Endothelial cell of umbilical vein (primary cell): ENCODE measurements at regions not wholly inside any gene's neighbourhood (a gene's known extent, or its start where the extent isn't known, plus 50 kb on each side); places are given as distances from the start of the nearest gene placed in this dataset.
"Not testable (repeated sequence)": the region's sequence is repeated elsewhere in the genome, so short reads cannot be mapped to it uniquely, and the experiment has no call there.

ENCODE experiments used
- BruUV-seq: library from RNA; stranded (reverse); fragments of 400-500 nt; replicated peaks from 2 replicates; lab custom pipeline; 2021; lab: Mats Ljungman, UMichigan
- CTCF ChIA-PET: fragments of 300-600, 350-600 bp; sonication (Branson Sonifier 250); formaldehyde crosslinking; loops from one replicate; lab custom pipeline; 2021; ENCODE audit warnings: antibody characterized with exemption, inconsistent platforms; lab: Charles Lee
- POLR2A ChIA-PET: fragments of 300-600, 350-600 bp; sonication (Branson Sonifier 250); formaldehyde crosslinking; loops from one replicate; lab custom pipeline; 2021; ENCODE audit warnings: antibody characterized with exemption, inconsistent platforms; lab: Charles Lee
- DNase-seq: peaks from one replicate; pipeline ENCODE4 v3.0.0-alpha.2; 2011; ENCODE audit warnings: low read depth, low spot score
- FAIRE-seq: peaks from 2 replicates; lab custom pipeline; 2011; peaks lifted over from hg19 to GRCh38; lab: Jason Lieb, UNC
- H2AFZ ChIP-seq: 2 replicates; pipeline ENCODE4 v1.6.0; 2012; ENCODE audit warnings: low read depth, low read length, control low read depth, inconsistent platforms
- H3K27ac ChIP-seq: 2 replicates; pipeline ENCODE4 v1.5.1; 2011; ENCODE audit warnings: low read depth, mild to moderate bottlenecking, control low read depth, low read length, moderate library complexity; ENCODE audit not compliant: insufficient read depth
- H3K27me3 ChIP-seq, 2 experiments: 2 replicates each; pipeline versions ENCODE4 v1.6.0 to v1.6.1; 2011; ENCODE audit warnings: low read length in 2 of 2, mixed read lengths in 1 of 2; ENCODE audit not compliant: control insufficient read depth in 2 of 2, insufficient read depth in 2 of 2
- H3K36me3 ChIP-seq, 2 experiments: 2 replicates in 1 of 2; 3 replicates in 1 of 2; pipeline ENCODE4 v1.5.1; 2011; ENCODE audit warnings: low read length in 2 of 2, mild to moderate bottlenecking in 1 of 2, moderate library complexity in 1 of 2; ENCODE audit not compliant: control insufficient read depth in 2 of 2, insufficient read depth in 2 of 2; ENCODE audit errors: extremely low read depth in 1 of 2
- H3K4me1 ChIP-seq: 3 replicates; pipeline ENCODE4 v1.5.1; 2011; ENCODE audit warnings: mild to moderate bottlenecking, low read length; ENCODE audit not compliant: control insufficient read depth, insufficient read depth; ENCODE audit errors: extremely low read depth
- H3K4me2 ChIP-seq: 2 replicates; pipeline ENCODE4 v1.6.1; 2011; ENCODE audit warnings: low read length, control low read depth, mixed read lengths; ENCODE audit not compliant: insufficient read depth
- H3K4me3 ChIP-seq, 3 experiments: fragments of 200-600 bp in 1 of 3; sonication (generic), shearing (Covaris generic) in 1 of 3; replicated peaks in 1 of 3; 2 replicates each; pipeline ENCODE4 v1.5.1; 2011 to 2016; ENCODE audit warnings: control low read depth in 3 of 3, low read length in 3 of 3, mild to moderate bottlenecking in 2 of 3, inconsistent platforms in 1 of 3, low read depth in 1 of 3, moderate library complexity in 1 of 3; ENCODE audit not compliant: insufficient read depth in 1 of 3
- H3K79me2 ChIP-seq: 2 replicates; pipeline ENCODE4 v1.6.0; 2012; ENCODE audit warnings: low read length, inconsistent platforms; ENCODE audit not compliant: control insufficient read depth, insufficient read depth
- H3K9ac ChIP-seq: replicated peaks from 2 replicates; pipeline ENCODE3; 2011; ENCODE audit warnings: low read length, control low read depth; ENCODE audit not compliant: insufficient read depth; ENCODE audit errors: extremely low read depth
- H3K9me1 ChIP-seq: replicated peaks from 3 replicates; pipeline ENCODE4 v1.6.0; 2011; ENCODE audit warnings: mild to moderate bottlenecking, low read length; ENCODE audit not compliant: control insufficient read depth, insufficient read depth; ENCODE audit errors: extremely low read depth
- H3K9me3 ChIP-seq: replicated peaks from 2 replicates; pipeline ENCODE4 v1.5.1; 2012; ENCODE audit warnings: low read length, inconsistent platforms; ENCODE audit not compliant: control insufficient read depth, insufficient read depth
- H4K20me1 ChIP-seq: replicated peaks from 2 replicates; pipeline ENCODE3; 2011; ENCODE audit warnings: mild to moderate bottlenecking, low read length; ENCODE audit not compliant: control insufficient read depth, insufficient read depth; ENCODE audit errors: extremely low read depth
- EZH2 ChIP-seq: IDR thresholded peaks from 2 replicates; pipeline ENCODE4 v1.6.1; 2012; ENCODE audit warnings: borderline replicate concordance, low read depth, mild to moderate bottlenecking, moderate library complexity, low read length, inconsistent platforms; ENCODE audit not compliant: severe bottlenecking
- FOS ChIP-seq: IDR thresholded peaks from 2 replicates; pipeline ENCODE4 v1.6.1; 2011; ENCODE audit warnings: mild to moderate bottlenecking, low read length, moderate library complexity, borderline replicate concordance; ENCODE audit not compliant: insufficient read depth
- GATA2 ChIP-seq: IDR thresholded peaks from 2 replicates; pipeline ENCODE4 v1.7.0; 2011; ENCODE audit warnings: low read depth, mild to moderate bottlenecking, moderate library complexity, mixed read lengths, low read length; ENCODE audit not compliant: insufficient read length, insufficient read depth
- POLR2A ChIP-seq: IDR thresholded peaks from 2 replicates; pipeline ENCODE4 v1.6.1; 2012; ENCODE audit warnings: low read depth, mild to moderate bottlenecking, control low read depth, low read length
- dilution Hi-C: fragments of 300-500 bp; cut with MboI; formaldehyde crosslinking; loops from one replicate; pipeline ENCODE4 v1.15.0; 2019; ENCODE audit warnings: low sequenced_read_pairs; ENCODE audit not compliant: extremely low pct_ligation_motif_present
- intact Hi-C: fragments of 100-400 bp; cut with micrococcal nuclease; formaldehyde crosslinking; loops from one replicate; pipeline ENCODE4 v1.10.0; 2022
- TF ChIP-seq, protein P1 (sequence below), 2 donors: IDR thresholded peaks; 1 replicate in 1 of 2; 2 replicates in 1 of 2; pipeline ENCODE4 v1.5.1; 2011; ENCODE audit warnings: low read length in 2 of 2, mild to moderate bottlenecking in 2 of 2, moderate library complexity in 2 of 2, control low read depth in 1 of 2, inconsistent platforms in 1 of 2, low read depth in 1 of 2; ENCODE audit not compliant: insufficient read depth in 1 of 2; ENCODE audit errors: extremely low read depth in 1 of 2
- TF ChIP-seq, protein P2 (sequence below): IDR thresholded peaks from 2 replicates; pipeline ENCODE4 v1.6.1; 2011; ENCODE audit not compliant: insufficient read depth, insufficient read length

DNA sequence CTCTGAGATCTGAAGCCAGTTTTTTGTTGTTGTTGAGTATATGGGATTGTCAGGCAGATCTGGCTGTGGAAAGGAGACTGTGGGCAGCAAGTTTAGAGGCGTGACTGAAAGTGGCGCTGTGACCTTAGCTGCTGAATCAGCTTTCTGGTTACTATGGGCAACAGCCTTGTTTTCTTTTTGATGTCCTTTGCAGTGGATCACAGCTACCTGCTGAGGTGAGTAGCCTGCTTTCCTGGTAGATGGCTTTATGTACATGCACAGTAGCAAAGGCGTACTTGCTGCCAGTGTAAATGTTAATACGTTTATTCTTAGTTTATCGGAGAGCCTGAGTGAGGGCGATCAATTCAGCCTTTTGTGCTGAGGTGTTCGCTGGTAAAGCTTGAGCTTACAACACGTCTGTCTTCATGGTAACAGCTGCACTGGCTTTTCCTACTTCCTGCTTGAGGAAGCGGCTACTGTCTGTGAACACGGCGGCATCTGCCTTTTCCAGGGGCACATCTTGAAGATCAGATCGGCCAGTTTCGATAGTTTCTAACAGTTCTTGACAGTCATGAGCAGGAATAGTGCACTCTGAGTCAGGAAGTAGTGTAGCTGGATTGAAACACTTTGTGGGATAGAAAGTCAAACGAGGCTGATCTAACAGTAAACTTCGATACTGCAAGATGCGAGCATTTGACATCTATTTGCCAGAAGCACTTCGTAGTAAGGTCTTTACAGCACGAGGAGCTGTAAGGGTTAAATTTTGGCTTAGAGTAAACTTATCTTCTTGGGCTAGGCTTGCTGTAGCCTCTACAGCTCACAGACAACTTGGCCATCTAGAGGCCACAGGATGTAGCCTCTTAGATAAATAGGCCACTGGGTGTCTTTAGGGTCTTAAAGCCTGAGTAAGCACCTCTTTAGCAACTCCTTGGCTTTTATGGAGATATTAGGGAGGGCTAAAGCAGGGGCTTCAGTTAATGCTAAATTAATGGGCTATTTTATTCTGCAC, 161.1 kb upstream of the FRG2C start:
- CTCF ChIA-PET, H3K4me3 ChIP-seq, H4K20me1 ChIP-seq, H3K9ac ChIP-seq, dilution Hi-C loops, H2AFZ ChIP-seq, H3K9me1 ChIP-seq, H3K27me3 ChIP-seq, POLR2A ChIA-PET, H3K27ac ChIP-seq, FAIRE-seq, H3K4me2 ChIP-seq, H3K79me2 ChIP-seq, H3K9me3 ChIP-seq, H3K36me3 ChIP-seq, BruUV-seq, H3K4me1 ChIP-seq, DNase-seq, intact Hi-C loops: not testable (repeated sequence)

DNA sequence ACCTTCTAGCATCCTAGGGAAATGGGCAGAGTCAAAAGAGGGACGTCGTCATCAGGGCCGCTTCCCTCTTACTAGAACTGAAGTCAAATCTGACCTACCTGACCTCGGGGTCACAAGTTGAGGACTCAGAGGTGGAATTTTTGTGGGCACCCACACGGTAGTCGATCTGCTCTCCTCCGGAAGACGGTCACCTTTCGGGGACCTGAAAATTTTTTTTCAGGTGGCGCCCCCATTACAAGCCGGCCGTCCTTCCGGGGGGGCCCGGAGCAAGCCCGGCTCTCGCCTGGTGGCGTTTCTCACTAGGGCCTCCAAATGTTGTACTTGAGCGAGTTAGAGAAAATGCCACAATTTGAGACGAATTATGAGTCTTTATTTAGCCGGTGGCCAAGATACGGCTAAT, 157.5 kb upstream of the FRG2C start:
- no peaks in the 10 kb centered on the region for H3K79me2 ChIP-seq
- FAIRE-seq (no peak), DNase-seq (no peak)
- CTCF ChIA-PET: no interaction called here
- H4K20me1 ChIP-seq: no peaks in the 10 kb centered on the region
- no peak overlapping the region for H3K9ac ChIP-seq
- H3K4me2 ChIP-seq: no peak overlapping the region
- dilution Hi-C loops: no loop called here
- no peak overlapping the region for H3K4me3 ChIP-seq
- TF ChIP-seq, protein P1, sequence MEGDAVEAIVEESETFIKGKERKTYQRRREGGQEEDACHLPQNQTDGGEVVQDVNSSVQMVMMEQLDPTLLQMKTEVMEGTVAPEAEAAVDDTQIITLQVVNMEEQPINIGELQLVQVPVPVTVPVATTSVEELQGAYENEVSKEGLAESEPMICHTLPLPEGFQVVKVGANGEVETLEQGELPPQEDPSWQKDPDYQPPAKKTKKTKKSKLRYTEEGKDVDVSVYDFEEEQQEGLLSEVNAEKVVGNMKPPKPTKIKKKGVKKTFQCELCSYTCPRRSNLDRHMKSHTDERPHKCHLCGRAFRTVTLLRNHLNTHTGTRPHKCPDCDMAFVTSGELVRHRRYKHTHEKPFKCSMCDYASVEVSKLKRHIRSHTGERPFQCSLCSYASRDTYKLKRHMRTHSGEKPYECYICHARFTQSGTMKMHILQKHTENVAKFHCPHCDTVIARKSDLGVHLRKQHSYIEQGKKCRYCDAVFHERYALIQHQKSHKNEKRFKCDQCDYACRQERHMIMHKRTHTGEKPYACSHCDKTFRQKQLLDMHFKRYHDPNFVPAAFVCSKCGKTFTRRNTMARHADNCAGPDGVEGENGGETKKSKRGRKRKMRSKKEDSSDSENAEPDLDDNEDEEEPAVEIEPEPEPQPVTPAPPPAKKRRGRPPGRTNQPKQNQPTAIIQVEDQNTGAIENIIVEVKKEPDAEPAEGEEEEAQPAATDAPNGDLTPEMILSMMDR (IDR thresholded peaks at IDR 0.05; ENCODE audit: extremely low read depth in 1 of 2, insufficient read depth in 1 of 2, low read depth in 1 of 2, low read length in 2 of 2): no peak
- TF ChIP-seq POLR2A (no peak), FOS (no peak), EZH2 (no peak), GATA2 (no peak)
- TF ChIP-seq, protein P2, sequence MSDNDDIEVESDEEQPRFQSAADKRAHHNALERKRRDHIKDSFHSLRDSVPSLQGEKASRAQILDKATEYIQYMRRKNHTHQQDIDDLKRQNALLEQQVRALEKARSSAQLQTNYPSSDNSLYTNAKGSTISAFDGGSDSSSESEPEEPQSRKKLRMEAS: no peak
- no peaks in the 10 kb centered on the region for H3K27me3 ChIP-seq
- no peaks in the 10 kb centered on the region for H3K4me1 ChIP-seq
- no peaks in the 10 kb centered on the region for H3K9me3 ChIP-seq
- no TSS peak for BruUV-seq
- H2AFZ ChIP-seq: no peak overlapping the region
- no peak overlapping the region for H3K27ac ChIP-seq
- POLR2A ChIA-PET: no interaction called here
- H3K9me1 ChIP-seq: no peaks in the 10 kb centered on the region
- H3K36me3 ChIP-seq: no peaks in the 10 kb centered on the region
- intact Hi-C loops: no loop called here

DNA sequence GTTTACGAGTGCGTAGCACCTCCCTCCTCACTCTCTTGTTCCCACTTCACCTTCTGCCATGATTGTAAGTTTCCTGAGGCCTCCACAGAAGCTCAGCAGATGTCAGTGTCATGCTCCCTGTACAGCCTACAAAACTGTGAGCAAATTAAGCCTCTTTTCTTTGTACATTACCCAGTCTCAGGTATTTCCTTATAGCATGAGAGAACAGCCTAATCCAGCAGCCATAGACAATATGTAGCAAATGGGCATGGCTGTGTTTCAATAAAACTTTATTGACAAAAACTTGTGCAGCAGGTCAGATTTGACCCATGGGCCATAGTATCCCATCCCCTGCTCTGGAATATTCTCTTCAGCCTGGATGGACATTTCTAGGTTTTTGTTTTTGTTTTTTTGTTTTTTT, 156.2 kb upstream of the FRG2C start:
- BruUV-seq, H3K79me2 ChIP-seq, CTCF ChIA-PET, H3K4me3 ChIP-seq, H3K27me3 ChIP-seq, H3K36me3 ChIP-seq, H3K4me1 ChIP-seq, intact Hi-C loops, H3K9ac ChIP-seq, FAIRE-seq, POLR2A ChIA-PET, dilution Hi-C loops, H3K9me3 ChIP-seq, DNase-seq, H3K9me1 ChIP-seq, H3K4me2 ChIP-seq, H4K20me1 ChIP-seq, H3K27ac ChIP-seq, H2AFZ ChIP-seq: not testable (repeated sequence)
